Heart left ventricle (tissue), 16 donors: ENCODE measurements at regions not wholly inside any gene's neighbourhood (a gene's known extent, or its start where the extent isn't known, plus 50 kb on each side); places are given as distances from the start of the nearest gene placed in this dataset.

Experiments used
- ATAC-seq, 4 donors: fragments of 200-7000 bp; cut with Tn5 transposase; one replicate each; pipeline ENCODE4 v1.9.1; 2020 to 2022; ENCODE audit warnings: moderate library complexity in 4 of 4, mild to moderate bottlenecking in 3 of 4, moderate number of reproducible peaks in 1 of 4
- DNase-seq, 5 donors: peaks; one replicate each; pipeline ENCODE4 v3.0.0-alpha.2; 2020
- H3K27ac ChIP-seq, 12 donors: fragments of 200-600 bp; sonication (generic) in 4 of 12; one replicate each; pipeline versions ENCODE4 v1.5.0 to v1.8.0; 2016 to 2022; ENCODE audit warnings: mild to moderate bottlenecking in 2 of 12
- H3K27me3 ChIP-seq, 9 donors: fragments of 200-600 bp; sonication (generic) in 2 of 9; one replicate each; pipeline versions ENCODE4 v1.5.1 to v1.8.0; 2016 to 2022; ENCODE audit warnings: mild to moderate bottlenecking in 3 of 9
- H3K36me3 ChIP-seq, 9 donors: fragments of 200-600 bp; sonication (generic) in 2 of 9; one replicate each; pipeline versions ENCODE4 v1.5.0 to v1.8.0; 2018 to 2022; ENCODE audit warnings: mild to moderate bottlenecking in 2 of 9
- H3K4me1 ChIP-seq, 12 donors: fragments of 200-600 bp; sonication (generic) in 4 of 12; one replicate each; pipeline versions ENCODE4 v1.5.0 to v1.8.0; 2016 to 2022; ENCODE audit warnings: mild to moderate bottlenecking in 3 of 12
- H3K4me3 ChIP-seq, 12 donors: fragments of 200-600 bp; sonication (generic) in 4 of 12; one replicate each; pipeline versions ENCODE4 v1.5.0 to v1.8.0; 2017 to 2022; ENCODE audit warnings: mild to moderate bottlenecking in 9 of 12, moderate library complexity in 4 of 12
- H3K9me3 ChIP-seq, 12 donors: fragments of 200-600 bp; sonication (generic) in 4 of 12; one replicate each; pipeline versions ENCODE4 v1.5.0 to v1.8.0; 2016 to 2022; ENCODE audit warnings: mild to moderate bottlenecking in 1 of 12
- CTCF ChIP-seq, 12 donors: fragments of 200-600 bp; sonication (generic) in 4 of 12; IDR thresholded peaks; one replicate each; pipeline versions ENCODE4 v1.5.0 to v1.8.0; 2018 to 2022; ENCODE audit warnings: antibody characterized with exemption in 12 of 12, mild to moderate bottlenecking in 5 of 12
- POLR2A ChIP-seq, 2 donors: fragments of 450-650 bp; IDR thresholded peaks; one replicate each; pipeline ENCODE4 v1.6.1; 2017; ENCODE audit warnings: antibody characterized with exemption in 2 of 2, mild to moderate bottlenecking in 2 of 2, moderate library complexity in 2 of 2
- WGBS, 4 donors: extraction: QIAGEN DNeasy Blood & Tissue Kit in 2 of 4; methylation state at CpG; one replicate each; pipeline versions ENCODE4 v1.1.5 to v1.1.7; 2013 to 2018; 5-methylcytosine and 5-hydroxymethylcytosine counted together
- intact Hi-C, 10 donors: fragments of 100-400 bp; cut with DNase I; formaldehyde crosslinking; loops; one replicate each; pipeline versions ENCODE4 v1.11.1 to v1.14.2; 2022
- donor health status: ischemic (EF 13 %, LVEDD 7.1; RV severe dilation, severe dysfunction).
- donor health status: healthy with polysubstance abuse.
- donor health status: DM: no; HTN: yes; CAD: no.
- donor health status: DM: no; HTN: no; CAD: no.
- donor health status: ischemic (EF 25% LVEDD 6.9; RV normal size, moderate dysfunction).
- donor health status: ischemic (EF 25% LVEDD 5.7; RV mildly dilated, moderate dysfunction).
- donor health status: healthy.
- donor health status: DM: yes; HTN: yes; CAD: no.
- donor health status: ischemic (EF 35%, LVEDD 5.7; RV mildly dilated, moderate dysfunction).
- donor health status: nonischemic (EF 11% LVEDD 7.7; RV severe dilation, severe dysfunction).
- donor health status: DM: yes; HTN: yes; CAD: no.
- donor health status: PGD.
- donor health status: ischemic (EF 29% LVEDD 5.4; RV normal size, mild dysfunction).
- donor health status: nonischemic (EF 23%, LVEDD 6.1; RV moderate dilation, normal function).

- Histone ChIP-seq H3K9me3 (peaks cover 0 to 17% (median 0%) of the 10 kb centered on the region in 12 donors), H3K27me3 (no peaks in the 10 kb centered on the region), H3K27ac (peak overlapping the region in 1 of 12 donors; percentile 56), H3K4me1 (peaks cover 0 to 4% (median 0%) of the 10 kb centered on the region in 12 donors), H3K4me3 (no peak overlapping the region), H3K36me3 (no peaks in the 10 kb centered on the region)
- 54 to 76% (median 58%) methylated on average over 6 of the region's 6 CpGs for WGBS, 4 donors
- intact Hi-C loops: no loop called here
- no peak for DNase-seq
- peak in 2 of 4 donors; percentile 32 to 34 for ATAC-seq
- TF ChIP-seq CTCF (IDR thresholded peaks at IDR 0.05): no peak
- no peak for TF ChIP-seq POLR2A (IDR thresholded peaks at IDR 0.05)
Observed at GRCh38 chr7:136049818-136050461, 72.8 kb upstream of the MTPN start.

DNA sequence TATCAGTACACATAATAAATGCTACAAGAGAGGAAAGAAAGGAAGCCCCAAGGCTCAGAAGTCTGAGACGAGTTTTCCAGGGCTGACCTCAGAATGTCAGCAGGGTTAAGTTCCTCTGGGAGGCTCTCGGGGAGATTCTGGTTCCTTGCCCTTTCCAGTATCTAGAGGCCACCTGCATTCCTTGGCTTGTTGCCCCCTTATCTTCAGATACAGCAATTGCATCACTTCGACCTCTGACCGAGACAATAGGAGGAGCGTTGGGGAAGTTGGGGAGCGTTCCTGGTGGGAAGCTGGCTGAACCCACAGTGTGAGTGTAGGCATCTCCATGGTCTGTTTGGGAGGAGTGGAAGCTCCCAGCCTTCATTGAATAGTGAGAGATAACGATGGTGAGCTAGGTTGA lies 72.0 kb upstream of the MTPN start:
- H3K9me3 ChIP-seq: peaks cover 0 to 17% (median 0%) of the 10 kb centered on the region in 12 donors
- H3K27ac ChIP-seq: no peak overlapping the region
- no peak for TF ChIP-seq POLR2A (IDR thresholded peaks at IDR 0.05)
- no peak for TF ChIP-seq CTCF (IDR thresholded peaks at IDR 0.05)
- ATAC-seq (peak in 1 of 4 donors; percentile 49), DNase-seq (no peak)
- H3K4me3 ChIP-seq: no peak overlapping the region
- intact Hi-C loops: no loop called here
- H3K36me3 ChIP-seq: no peaks in the 10 kb centered on the region
- WGBS, 4 donors: 42 to 63% (median 49%) methylated on average over 7 of the region's 7 CpGs
- H3K4me1 ChIP-seq: peaks cover 0 to 4% (median 0%) of the 10 kb centered on the region in 12 donors
- no peaks in the 10 kb centered on the region for H3K27me3 ChIP-seq

- H3K27me3 ChIP-seq: no peaks in the 10 kb centered on the region
- H3K4me3 ChIP-seq: no peak overlapping the region
- intact Hi-C loops: no loop called here
- TF ChIP-seq POLR2A (IDR thresholded peaks at IDR 0.05): no peak
- no peak for TF ChIP-seq CTCF (IDR thresholded peaks at IDR 0.05)
- H3K9me3 ChIP-seq: peaks cover 0 to 17% (median 0%) of the 10 kb centered on the region in 12 donors
- ATAC-seq (no peak), DNase-seq (no peak)
- WGBS, 4 donors: 69 to 75% (median 72%) methylated on average over 2 of the region's 2 CpGs
- no peaks in the 10 kb centered on the region for H3K36me3 ChIP-seq
- H3K27ac ChIP-seq: peak overlapping the region in 1 of 12 donors; percentile 6
- H3K4me1 ChIP-seq: peaks cover 0 to 4% (median 0%) of the 10 kb centered on the region in 12 donors
Observed at GRCh38 chr7:136046548-136046947, 69.4 kb upstream of the MTPN start.

DNA sequence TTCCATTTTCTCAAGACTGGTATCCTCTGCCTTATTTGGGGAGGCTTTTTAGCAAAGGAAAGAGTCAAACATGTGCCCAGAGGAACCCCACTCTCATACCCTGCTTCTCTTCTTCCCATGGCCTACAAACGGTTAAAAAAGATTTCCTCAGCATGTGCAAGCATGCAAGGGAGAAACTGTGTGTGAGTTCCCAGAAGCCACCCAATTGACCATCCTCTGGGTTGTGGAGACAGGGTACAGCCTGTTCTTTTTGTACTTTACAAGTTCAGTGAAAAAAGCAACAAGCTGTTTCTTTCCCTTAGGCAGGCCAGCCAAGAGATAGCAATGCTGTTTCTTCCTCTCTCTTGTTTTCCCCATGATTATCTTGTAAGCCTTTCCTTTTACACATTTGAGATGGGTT lies 68.8 kb upstream of the MTPN start:
- ATAC-seq (peak in 1 of 4 donors; percentile 16), DNase-seq (no peak)
- WGBS, 4 donors: 75 to 95% (median 84%) methylated on average over 1 of the region's 1 CpG
- TF ChIP-seq POLR2A (IDR thresholded peaks at IDR 0.05) (no peak), CTCF (IDR thresholded peaks at IDR 0.05) (no peak)
- Histone ChIP-seq H3K9me3 (peaks cover 0 to 17% (median 0%) of the 10 kb centered on the region in 12 donors), H3K36me3 (no peaks in the 10 kb centered on the region), H3K27me3 (no peaks in the 10 kb centered on the region), H3K27ac (peak overlapping the region in 1 of 12 donors; percentile 6), H3K4me3 (no peak overlapping the region), H3K4me1 (peaks cover 0 to 4% (median 0%) of the 10 kb centered on the region in 12 donors)
- intact Hi-C loops: no loop called here
